Ishikawa (cell line): ENCODE measurements at regions not wholly inside any gene's neighbourhood (a gene's known extent, or its start where the extent isn't known, plus 50 kb on each side); places are given as distances from the start of the nearest gene placed in this dataset.

Source experiments
- CEBPB ChIP-seq: IDR thresholded peaks from 2 replicates; pipeline ENCODE4 v1.6.1; 2012
- CREB1 ChIP-seq: IDR thresholded peaks from 2 replicates; pipeline ENCODE4 v1.6.1; 2012; ENCODE audit warnings: low read depth
- EGR1 ChIP-seq: IDR thresholded peaks from 2 replicates; pipeline ENCODE4 v1.6.1; 2012
- EP300 ChIP-seq: IDR thresholded peaks from 2 replicates; pipeline ENCODE4 v1.6.1; 2012; ENCODE audit warnings: borderline replicate concordance
- FOXM1 ChIP-seq: IDR thresholded peaks from 2 replicates; pipeline ENCODE4 v1.6.1; 2012; ENCODE audit warnings: low read depth, borderline replicate concordance
- MAX ChIP-seq: IDR thresholded peaks from 2 replicates; pipeline ENCODE4 v1.6.1; 2012
- NFIC ChIP-seq: IDR thresholded peaks from 2 replicates; pipeline ENCODE4 v1.6.1; 2012
- RAD21 ChIP-seq: IDR thresholded peaks from 2 replicates; pipeline ENCODE4 v1.6.1; 2012; ENCODE audit warnings: low read depth
- REST ChIP-seq: IDR thresholded peaks from 2 replicates; pipeline ENCODE4 v1.6.1; 2012; ENCODE audit warnings: low read depth, mild to moderate bottlenecking
- TAF1 ChIP-seq: IDR thresholded peaks from 2 replicates; pipeline ENCODE4 v1.6.1; 2012; ENCODE audit warnings: low read depth, mild to moderate bottlenecking
- TCF12 ChIP-seq: IDR thresholded peaks from 2 replicates; pipeline ENCODE4 v1.6.1; 2012; ENCODE audit warnings: low read depth
- TEAD4 ChIP-seq: IDR thresholded peaks from 2 replicates; pipeline ENCODE4 v1.6.1; 2012
- USF1 ChIP-seq: IDR thresholded peaks from 2 replicates; pipeline ENCODE4 v1.6.1; 2012
- YY1 ChIP-seq: IDR thresholded peaks from 2 replicates; pipeline ENCODE4 v1.6.1; 2012; ENCODE audit warnings: low read depth
- ZBTB7A ChIP-seq: IDR thresholded peaks from 2 replicates; pipeline ENCODE4 v1.6.1; 2012; ENCODE audit warnings: low read depth

GRCh38 chr17:51389875-51390274 lies 129.5 kb downstream of the UTP18 start:
- TF ChIP-seq MAX (no peak), ZBTB7A (no peak), YY1 (no peak), REST (no peak), CEBPB (no peak), TAF1 (no peak), CREB1 (no peak), USF1 (no peak), TEAD4 (no peak), EP300 (no peak), FOXM1 (no peak), RAD21 (no peak), EGR1 (no peak), NFIC (no peak), TCF12 (no peak)

GRCh38 chr17:51391982-51392654 lies 131.8 kb downstream of the UTP18 start:
- TF ChIP-seq USF1 (no peak), TAF1 (no peak), EGR1 (no peak), YY1 (no peak), NFIC (no peak), TEAD4 (no peak), CEBPB (no peak), CREB1 (no peak), REST (no peak), MAX (no peak), RAD21 (no peak), TCF12 (no peak), ZBTB7A (no peak), EP300 (no peak), FOXM1 (no peak)

GRCh38 chr17:51395621-51396020 lies 135.3 kb downstream of the UTP18 start:
- TF ChIP-seq EP300: no peak
- TF ChIP-seq RAD21: no peak
- no peak for TF ChIP-seq NFIC
- TF ChIP-seq ZBTB7A: no peak
- no peak for TF ChIP-seq TAF1
- TF ChIP-seq YY1: no peak
- TF ChIP-seq TCF12: no peak
- TF ChIP-seq EGR1: no peak
- no peak for TF ChIP-seq FOXM1
- TF ChIP-seq USF1: no peak
- TF ChIP-seq CREB1: no peak
- TF ChIP-seq TEAD4: no peak
- no peak for TF ChIP-seq CEBPB
- no peak for TF ChIP-seq REST
- TF ChIP-seq MAX: no peak
